ENCODE measurements at regions not wholly inside any gene's neighbourhood (a gene's known extent, or its start where the extent isn't known, plus 50 kb on each side); places are given as distances from the start of the nearest gene placed in this dataset.

DNA sequence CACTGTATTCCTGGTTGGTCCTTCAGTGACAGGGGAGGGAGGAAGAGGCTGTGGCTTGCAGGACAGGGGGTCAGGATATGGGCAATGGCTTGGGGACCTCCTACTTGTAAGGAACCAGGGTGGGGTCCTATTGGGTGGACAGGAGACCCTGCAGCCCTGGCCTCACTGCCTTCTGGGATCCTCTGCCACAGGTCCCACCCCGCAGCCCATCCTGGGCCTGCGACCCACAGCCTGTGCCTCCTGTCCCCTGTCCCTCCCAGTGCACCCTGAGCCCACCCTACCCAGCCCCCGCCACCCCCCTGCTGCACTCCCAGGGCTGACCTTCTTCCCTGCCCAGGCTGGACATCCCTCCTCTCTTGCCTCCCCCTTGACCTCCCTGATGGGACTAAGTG is 58.7 kb upstream of the MYL10 start:
- BruUV-seq (replicated peaks): no TSS peak
- Histone ChIP-seq H3K27ac (ENCODE audit: low read depth, low read length, poor library complexity, severe bottlenecking) (no peak overlapping the region), H3K27me3 (replicated peaks; ENCODE audit: insufficient read depth, low read depth, low read length, poor library complexity) (no peaks in the 10 kb centered on the region), H3K36me3 (ENCODE audit: insufficient read depth, low read length, poor library complexity, severe bottlenecking) (no peaks in the 10 kb centered on the region), H3K4me3 (ENCODE audit: low read depth, low read length, poor library complexity, severe bottlenecking) (no peak overlapping the region), H3K9me3 (ENCODE audit: low read depth, low read length, poor library complexity, severe bottlenecking) (no peaks in the 10 kb centered on the region), H3K4me1 (ENCODE audit: insufficient read depth, low read length, poor library complexity, severe bottlenecking) (no peaks in the 10 kb centered on the region)
- ChIA-PET POLR2A (ENCODE audit: low non-redundant PET) (no interaction called here), CTCF (interaction anchor here (0.6 kb wide), 1 partner anchor 143 kb away, joined by 6 read pairs; no protein-coding TSS in a partner anchor)
- intact Hi-C loops (cut with micrococcal nuclease; ENCODE audit: unreplicated experiment): loop anchor here (1.0 to 5.0 kb wide), 4 partner anchors 85 to 585 kb away; no protein-coding TSS in a partner anchor
- TF ChIP-seq, protein P1, sequence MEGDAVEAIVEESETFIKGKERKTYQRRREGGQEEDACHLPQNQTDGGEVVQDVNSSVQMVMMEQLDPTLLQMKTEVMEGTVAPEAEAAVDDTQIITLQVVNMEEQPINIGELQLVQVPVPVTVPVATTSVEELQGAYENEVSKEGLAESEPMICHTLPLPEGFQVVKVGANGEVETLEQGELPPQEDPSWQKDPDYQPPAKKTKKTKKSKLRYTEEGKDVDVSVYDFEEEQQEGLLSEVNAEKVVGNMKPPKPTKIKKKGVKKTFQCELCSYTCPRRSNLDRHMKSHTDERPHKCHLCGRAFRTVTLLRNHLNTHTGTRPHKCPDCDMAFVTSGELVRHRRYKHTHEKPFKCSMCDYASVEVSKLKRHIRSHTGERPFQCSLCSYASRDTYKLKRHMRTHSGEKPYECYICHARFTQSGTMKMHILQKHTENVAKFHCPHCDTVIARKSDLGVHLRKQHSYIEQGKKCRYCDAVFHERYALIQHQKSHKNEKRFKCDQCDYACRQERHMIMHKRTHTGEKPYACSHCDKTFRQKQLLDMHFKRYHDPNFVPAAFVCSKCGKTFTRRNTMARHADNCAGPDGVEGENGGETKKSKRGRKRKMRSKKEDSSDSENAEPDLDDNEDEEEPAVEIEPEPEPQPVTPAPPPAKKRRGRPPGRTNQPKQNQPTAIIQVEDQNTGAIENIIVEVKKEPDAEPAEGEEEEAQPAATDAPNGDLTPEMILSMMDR (conservative IDR thresholded peaks at IDR 0.05; ENCODE audit: low read depth, low read length): no peak
- DNase-seq (ENCODE audit: low spot score): no peak

DNA sequence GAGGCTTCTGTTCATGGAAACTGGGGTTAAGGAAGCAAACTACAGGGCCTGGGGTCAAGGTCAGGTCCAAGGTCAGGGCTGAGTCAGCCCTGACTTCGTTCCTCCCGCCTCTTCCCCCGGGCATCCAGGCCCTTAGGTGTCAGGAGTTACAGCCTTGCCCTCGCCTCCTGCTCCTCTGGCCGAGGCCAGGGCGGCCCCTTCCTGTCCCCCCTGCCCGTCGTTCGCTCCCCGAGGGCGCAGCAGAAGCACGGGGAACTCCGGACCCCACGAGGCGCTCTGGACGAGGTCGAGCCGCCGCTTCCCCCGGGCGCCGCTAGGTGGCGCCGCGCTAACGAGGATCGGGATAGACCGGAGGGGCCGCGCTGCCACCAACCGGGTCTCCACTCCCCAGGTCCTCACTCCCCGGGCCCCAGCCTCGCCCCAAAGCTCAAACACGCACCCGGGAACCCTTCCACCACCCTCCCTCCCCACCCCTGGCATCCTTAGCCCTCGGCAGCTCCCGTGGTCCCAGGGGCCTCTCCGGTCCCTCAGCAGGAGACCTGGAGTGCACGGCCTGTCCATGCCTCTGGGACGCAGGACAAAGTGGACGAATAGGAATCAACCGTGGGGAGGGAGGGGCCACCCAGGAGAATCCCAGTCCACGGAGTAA is 59.2 kb upstream of the MYL10 start:
- intact Hi-C loops (cut with micrococcal nuclease; ENCODE audit: unreplicated experiment): loop anchor here (1.0 to 5.0 kb wide), 4 partner anchors 86 to 584 kb away; no protein-coding TSS in a partner anchor
- no peak for TF ChIP-seq EZH2 (IDR thresholded peaks at IDR 0.05; ENCODE audit: borderline replicate concordance, low read depth, low read length, poor library complexity, severe bottlenecking)
- TF ChIP-seq, protein P1 (conservative IDR thresholded peaks at IDR 0.05; ENCODE audit: low read depth, low read length): peak; percentile 96
- Histone ChIP-seq H3K27me3 (replicated peaks; ENCODE audit: insufficient read depth, low read depth, low read length, poor library complexity) (no peaks in the 10 kb centered on the region), H3K36me3 (ENCODE audit: insufficient read depth, low read length, poor library complexity, severe bottlenecking) (no peaks in the 10 kb centered on the region), H3K27ac (ENCODE audit: low read depth, low read length, poor library complexity, severe bottlenecking) (no peak overlapping the region), H3K4me3 (ENCODE audit: low read depth, low read length, poor library complexity, severe bottlenecking) (peak overlapping the region; percentile 17), H3K9me3 (ENCODE audit: low read depth, low read length, poor library complexity, severe bottlenecking) (no peaks in the 10 kb centered on the region), H3K4me1 (ENCODE audit: insufficient read depth, low read length, poor library complexity, severe bottlenecking) (no peaks in the 10 kb centered on the region)
- BruUV-seq (replicated peaks): no TSS peak
- CTCF ChIA-PET: interaction anchor here (0.6 kb wide), 1 partner anchor 233 kb away, joined by 5 read pairs; no protein-coding TSS in a partner anchor
- DNase-seq (ENCODE audit: low spot score): peak; percentile 81
- POLR2A ChIA-PET (ENCODE audit: low non-redundant PET): no interaction called here

DNA sequence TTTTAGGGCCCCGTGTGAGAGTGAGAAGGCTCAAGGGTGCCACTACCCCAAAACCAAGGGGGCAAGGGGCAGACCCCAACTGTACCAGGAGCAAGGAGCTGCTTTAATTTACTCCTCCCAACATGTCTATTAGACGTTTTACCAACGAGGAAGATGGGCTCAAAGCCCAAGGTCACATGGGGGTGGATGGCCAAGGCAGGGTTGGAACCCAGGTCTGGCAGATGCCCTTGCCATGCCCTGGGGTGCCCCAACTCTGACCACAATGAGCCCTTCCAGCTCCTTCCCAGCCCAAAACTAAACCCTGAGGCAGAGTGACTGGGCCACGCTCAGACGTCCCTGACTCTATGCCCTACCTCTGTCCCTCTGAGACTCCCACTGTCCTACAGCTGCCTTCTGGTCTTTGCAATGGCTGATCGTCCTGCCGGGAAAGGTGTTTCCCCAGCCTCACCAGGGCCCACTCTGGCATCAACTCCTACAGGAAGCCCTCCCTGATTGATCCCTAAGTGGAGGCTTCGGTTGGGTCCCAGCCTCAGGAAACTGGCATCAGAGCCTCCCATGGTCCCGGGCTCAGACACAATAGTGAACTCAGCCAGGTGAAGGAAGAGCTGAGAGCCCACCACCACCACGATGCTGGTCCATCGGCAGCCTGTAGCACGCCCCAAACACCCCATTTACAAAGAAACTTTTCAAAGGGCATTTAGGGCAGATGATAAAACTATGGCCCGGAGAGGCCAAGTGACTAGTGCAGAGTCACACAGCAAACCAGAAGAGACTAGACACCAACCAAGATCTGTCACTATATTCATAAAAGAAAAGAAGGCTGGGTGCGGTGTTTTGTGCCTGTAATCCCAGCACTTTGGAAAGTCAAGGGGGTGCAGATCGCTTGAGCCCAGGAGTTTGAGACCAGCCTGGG is 60.2 kb upstream of the MYL10 start:
- DNase-seq (ENCODE audit: low spot score): no peak
- H3K36me3 ChIP-seq (ENCODE audit: insufficient read depth, low read length, poor library complexity, severe bottlenecking): no peaks in the 10 kb centered on the region
- ChIA-PET CTCF (interaction anchor here (0.6 kb wide), 1 partner anchor 232 kb away, joined by 5 read pairs; no protein-coding TSS in a partner anchor), POLR2A (ENCODE audit: low non-redundant PET) (no interaction called here)
- no peaks in the 10 kb centered on the region for H3K9me3 ChIP-seq (ENCODE audit: low read depth, low read length, poor library complexity, severe bottlenecking)
- H3K4me1 ChIP-seq (ENCODE audit: insufficient read depth, low read length, poor library complexity, severe bottlenecking): no peaks in the 10 kb centered on the region
- intact Hi-C loops (cut with micrococcal nuclease; ENCODE audit: unreplicated experiment): loop anchor here (1.0 to 5.0 kb wide), 4 partner anchors 87 to 584 kb away; no protein-coding TSS in a partner anchor
- no TSS peak for BruUV-seq (replicated peaks)
- no peak for TF ChIP-seq EZH2 (IDR thresholded peaks at IDR 0.05; ENCODE audit: borderline replicate concordance, low read depth, low read length, poor library complexity, severe bottlenecking)
- TF ChIP-seq, protein P1 (conservative IDR thresholded peaks at IDR 0.05; ENCODE audit: low read depth, low read length): no peak
- no peak overlapping the region for H3K27ac ChIP-seq (ENCODE audit: low read depth, low read length, poor library complexity, severe bottlenecking)
- no peaks in the 10 kb centered on the region for H3K27me3 ChIP-seq (replicated peaks; ENCODE audit: insufficient read depth, low read depth, low read length, poor library complexity)
- H3K4me3 ChIP-seq (ENCODE audit: low read depth, low read length, poor library complexity, severe bottlenecking): no peak overlapping the region

Measured in A673 (cell line).